ENCODE measurements at regions not wholly inside any gene's neighbourhood (a gene's known extent, or its start where the extent isn't known, plus 50 kb on each side); places are given as distances from the start of the nearest gene placed in this dataset.

DNA sequence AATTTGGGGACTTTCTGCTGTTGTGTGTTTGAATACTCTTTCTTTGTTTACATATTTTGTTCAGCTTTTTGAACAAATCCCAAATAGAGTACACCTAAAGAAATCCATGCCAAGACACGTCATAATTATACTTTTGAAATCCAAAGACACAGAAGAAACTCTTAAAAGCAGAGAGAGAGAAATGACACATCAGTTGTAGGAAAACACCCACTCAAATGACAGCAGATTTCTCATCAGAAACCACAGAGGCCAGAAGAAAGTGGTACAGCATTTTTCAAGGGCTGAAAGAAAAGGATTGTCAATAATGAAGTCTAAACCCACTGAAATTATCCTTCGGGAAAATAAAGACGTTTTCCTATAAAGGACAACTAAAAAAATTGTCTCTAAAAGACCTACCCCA lies 378.6 kb downstream of the GADD45G start:
- dilution Hi-C loops (cut with MboI; ENCODE audit: extremely low pct_ligation_motif_present, low sequenced_read_pairs), result no loop called here
- no peak for DNase-seq (ENCODE audit: low read depth, low spot score)

DNA sequence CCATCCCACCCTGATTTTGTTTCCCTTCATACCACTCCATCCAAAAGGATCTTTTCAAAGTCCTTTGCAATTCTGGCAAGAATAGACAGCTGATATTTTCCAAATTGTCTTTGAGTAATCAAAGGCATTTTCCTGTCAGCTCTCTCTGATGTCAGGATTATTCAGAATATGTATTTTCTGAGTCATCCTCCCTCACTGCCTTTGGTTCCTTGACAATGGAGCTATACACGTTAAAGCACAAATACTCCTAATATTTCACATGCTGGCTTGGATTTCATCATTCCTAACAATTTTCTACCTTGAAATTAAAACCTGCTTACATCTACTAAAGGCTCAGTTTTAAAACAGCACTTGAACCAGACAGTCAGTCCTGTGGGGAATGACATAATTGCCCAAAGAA lies 379.4 kb downstream of the GADD45G start:
- peak; percentile 93 for FAIRE-seq

More for the DNA sequence above, 378.6 kb downstream of the GADD45G start:
- Histone ChIP-seq H3K4me3 (ENCODE audit: control insufficient read depth in 2 of 3, extremely low read depth in 1 of 3, insufficient read depth in 2 of 3, low read depth in 1 of 3, low read length in 3 of 3) (no peak overlapping the region), H2AFZ (ENCODE audit: control insufficient read depth, low read length) (no peak overlapping the region), H3K79me2 (ENCODE audit: control insufficient read depth, insufficient read depth, low read length) (no peaks in the 10 kb centered on the region), H3K4me1 (ENCODE audit: control insufficient read depth, extremely low read depth, insufficient read depth, low read length) (peaks cover 19% of the 10 kb centered on the region), H3K36me3 (ENCODE audit: control insufficient read depth in 2 of 2, extremely low read depth in 1 of 2, insufficient read depth in 2 of 2, low read length in 2 of 2) (no peaks in the 10 kb centered on the region), H3K27me3 (ENCODE audit: control insufficient read depth, extremely low read depth, insufficient read depth, low read length) (peaks cover 8% of the 10 kb centered on the region), H3K9me3 (ENCODE audit: control insufficient read depth, low read depth, low read length) (no peaks in the 10 kb centered on the region), H3K9ac (ENCODE audit: control insufficient read depth, extremely low read depth, insufficient read depth, low read length) (no peak overlapping the region), H3K9me1 (ENCODE audit: control insufficient read depth, extremely low read depth, insufficient read depth, low read length) (no peaks in the 10 kb centered on the region), H4K20me1 (ENCODE audit: control insufficient read depth, extremely low read depth, insufficient read depth, low read length) (no peaks in the 10 kb centered on the region), H3K4me2 (ENCODE audit: control insufficient read depth, extremely low read depth, insufficient read depth, low read depth, low read length) (peak overlapping the region; percentile 19), H3K27ac (ENCODE audit: control insufficient read depth, insufficient read depth, low read length) (peak overlapping the region; percentile 18)
- TF ChIP-seq EZH2 (IDR thresholded peaks at IDR 0.05; ENCODE audit: low read length), result no peak
- FAIRE-seq, result no peak

More for the DNA sequence above, 379.4 kb downstream of the GADD45G start:
- H3K79me2 ChIP-seq (ENCODE audit: control insufficient read depth, insufficient read depth, low read length), result no peaks in the 10 kb centered on the region
- H2AFZ ChIP-seq (ENCODE audit: control insufficient read depth, low read length), result no peak overlapping the region
- peaks cover 8% of the 10 kb centered on the region for H3K27me3 ChIP-seq (ENCODE audit: control insufficient read depth, extremely low read depth, insufficient read depth, low read length)
- no peak overlapping the region for H3K9ac ChIP-seq (ENCODE audit: control insufficient read depth, extremely low read depth, insufficient read depth, low read length)
- H3K27ac ChIP-seq (ENCODE audit: control insufficient read depth, insufficient read depth, low read length), result peak overlapping the region; percentile 51
- H3K36me3 ChIP-seq (ENCODE audit: control insufficient read depth in 2 of 2, extremely low read depth in 1 of 2, insufficient read depth in 2 of 2, low read length in 2 of 2), result no peaks in the 10 kb centered on the region
- no peaks in the 10 kb centered on the region for H3K9me3 ChIP-seq (ENCODE audit: control insufficient read depth, low read depth, low read length)
- TF ChIP-seq, protein P1, sequence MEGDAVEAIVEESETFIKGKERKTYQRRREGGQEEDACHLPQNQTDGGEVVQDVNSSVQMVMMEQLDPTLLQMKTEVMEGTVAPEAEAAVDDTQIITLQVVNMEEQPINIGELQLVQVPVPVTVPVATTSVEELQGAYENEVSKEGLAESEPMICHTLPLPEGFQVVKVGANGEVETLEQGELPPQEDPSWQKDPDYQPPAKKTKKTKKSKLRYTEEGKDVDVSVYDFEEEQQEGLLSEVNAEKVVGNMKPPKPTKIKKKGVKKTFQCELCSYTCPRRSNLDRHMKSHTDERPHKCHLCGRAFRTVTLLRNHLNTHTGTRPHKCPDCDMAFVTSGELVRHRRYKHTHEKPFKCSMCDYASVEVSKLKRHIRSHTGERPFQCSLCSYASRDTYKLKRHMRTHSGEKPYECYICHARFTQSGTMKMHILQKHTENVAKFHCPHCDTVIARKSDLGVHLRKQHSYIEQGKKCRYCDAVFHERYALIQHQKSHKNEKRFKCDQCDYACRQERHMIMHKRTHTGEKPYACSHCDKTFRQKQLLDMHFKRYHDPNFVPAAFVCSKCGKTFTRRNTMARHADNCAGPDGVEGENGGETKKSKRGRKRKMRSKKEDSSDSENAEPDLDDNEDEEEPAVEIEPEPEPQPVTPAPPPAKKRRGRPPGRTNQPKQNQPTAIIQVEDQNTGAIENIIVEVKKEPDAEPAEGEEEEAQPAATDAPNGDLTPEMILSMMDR (optimal IDR thresholded peaks at IDR 0.05 in 1 of 3, IDR thresholded peaks at IDR 0.05 in 1 of 3, conservative IDR thresholded peaks at IDR 0.05 in 1 of 3; ENCODE audit: extremely low read depth in 1 of 3, insufficient read depth in 2 of 3, low read length in 3 of 3), result no peak
- no peak for TF ChIP-seq EZH2 (IDR thresholded peaks at IDR 0.05; ENCODE audit: low read length)
- no peaks in the 10 kb centered on the region for H4K20me1 ChIP-seq (ENCODE audit: control insufficient read depth, extremely low read depth, insufficient read depth, low read length)
- no peaks in the 10 kb centered on the region for H3K9me1 ChIP-seq (ENCODE audit: control insufficient read depth, extremely low read depth, insufficient read depth, low read length)
- peak overlapping the region in 1 of 3 experiments; percentile 12 for H3K4me3 ChIP-seq (ENCODE audit: control insufficient read depth in 2 of 3, extremely low read depth in 1 of 3, insufficient read depth in 2 of 3, low read depth in 1 of 3, low read length in 3 of 3)
- no peak for DNase-seq (ENCODE audit: low read depth, low spot score)
- peak overlapping the region; percentile 33 for H3K4me2 ChIP-seq (ENCODE audit: control insufficient read depth, extremely low read depth, insufficient read depth, low read depth, low read length)
- peaks cover 19% of the 10 kb centered on the region for H3K4me1 ChIP-seq (ENCODE audit: control insufficient read depth, extremely low read depth, insufficient read depth, low read length)
- dilution Hi-C loops (cut with MboI; ENCODE audit: extremely low pct_ligation_motif_present, low sequenced_read_pairs), result no loop called here

All from keratinocyte (primary cell).